HEK293T (cell line): ENCODE measurements at regions not wholly inside any gene's neighbourhood (a gene's known extent, or its start where the extent isn't known, plus 50 kb on each side); places are given as distances from the start of the nearest gene placed in this dataset.

Source experiments
- CTCF ChIA-PET: fragments of 350-600 bp; formaldehyde crosslinking; extraction: SDS; loops from one replicate; lab custom pipeline; 2021; ENCODE audit warnings: antibody characterized with exemption, inconsistent platforms; lab: Yijun Ruan, JAX
- POLR2A ChIA-PET: fragments of 350-600 bp; formaldehyde crosslinking; extraction: SDS; loops from one replicate; lab custom pipeline; 2020; ENCODE audit warnings: antibody characterized with exemption, inconsistent platforms; lab: Yijun Ruan, JAX
- DNase-seq: peaks from one replicate; pipeline ENCODE4 v3.0.0; 2012; ENCODE audit warnings: mixed read lengths; ENCODE audit errors: extremely low spot score
- FOXM1 ChIP-seq: fragments of 450-650 bp; IDR thresholded peaks from 2 replicates; pipeline ENCODE4 v1.6.1; 2017; ENCODE audit warnings: mild to moderate bottlenecking, borderline replicate concordance
- L3MBTL2 ChIP-seq: fragments of 450-650 bp; conservative IDR thresholded peaks from 2 replicates; pipeline ENCODE4 v1.6.1; 2016; ENCODE audit warnings: mild to moderate bottlenecking
- LEF1 ChIP-seq: fragments of 450-650 bp; IDR thresholded peaks from 2 replicates; pipeline ENCODE4 v1.6.1; 2017; ENCODE audit warnings: mild to moderate bottlenecking, borderline replicate concordance
- NFRKB ChIP-seq: fragments of 450-650 bp; IDR thresholded peaks from 2 replicates; pipeline ENCODE4 v1.6.1; 2016; ENCODE audit warnings: mild to moderate bottlenecking, moderate library complexity
- TARDBP ChIP-seq: fragments of 450-650 bp; IDR thresholded peaks from 2 replicates; pipeline ENCODE4 v1.6.1; 2016
- ZNF384 ChIP-seq: fragments of 450-650 bp; IDR thresholded peaks from 2 replicates; pipeline ENCODE4 v1.6.1; 2016

- no peak for TF ChIP-seq NFRKB
- no peak for TF ChIP-seq TARDBP
- no peak for TF ChIP-seq ZNF384
- TF ChIP-seq FOXM1, result no peak
- TF ChIP-seq L3MBTL2, result no peak
- TF ChIP-seq LEF1, result no peak
- POLR2A ChIA-PET, result no interaction called here
- CTCF ChIA-PET, result interaction anchor here (1.4 kb wide), 1 partner anchor 29 kb away, joined by 3 read pairs; no protein-coding TSS in a partner anchor
Observed at GRCh38 chr2:41997561-41997960, 50.3 kb upstream of the PKDCC start.

More at GRCh38 chr2:41997561-41997960, 50.3 kb upstream of the PKDCC start:
- DNase-seq, result no peak
